Retinal pigment epithelial cell (primary cell): ENCODE measurements at regions not wholly inside any gene's neighbourhood (a gene's known extent, or its start where the extent isn't known, plus 50 kb on each side); places are given as distances from the start of the nearest gene placed in this dataset.

Source experiments
- DNase-seq: peaks from one replicate; pipeline ENCODE4 v3.0.0-alpha.2; 2010; ENCODE audit warnings: low read depth
- H3K4me3 ChIP-seq: 2 replicates; pipeline ENCODE4 v1.5.1; 2011; ENCODE audit warnings: mild to moderate bottlenecking, low read length, control low read depth, moderate library complexity
- CTCF ChIP-seq: conservative IDR thresholded peaks from 2 replicates; pipeline ENCODE4 v1.5.1; 2011; ENCODE audit warnings: low read depth, low read length, control low read depth, inconsistent platforms

GRCh38 chr4:38211885-38212284 is 251.7 kb downstream of the PTTG2 start:
- H3K4me3 ChIP-seq, result no peak overlapping the region
- DNase-seq, result no peak
- TF ChIP-seq CTCF, result no peak

GRCh38 chr4:38213083-38213805 is 253.0 kb downstream of the PTTG2 start:
- H3K4me3 ChIP-seq, result no peak overlapping the region
- TF ChIP-seq CTCF, result no peak
- no peak for DNase-seq

DNA sequence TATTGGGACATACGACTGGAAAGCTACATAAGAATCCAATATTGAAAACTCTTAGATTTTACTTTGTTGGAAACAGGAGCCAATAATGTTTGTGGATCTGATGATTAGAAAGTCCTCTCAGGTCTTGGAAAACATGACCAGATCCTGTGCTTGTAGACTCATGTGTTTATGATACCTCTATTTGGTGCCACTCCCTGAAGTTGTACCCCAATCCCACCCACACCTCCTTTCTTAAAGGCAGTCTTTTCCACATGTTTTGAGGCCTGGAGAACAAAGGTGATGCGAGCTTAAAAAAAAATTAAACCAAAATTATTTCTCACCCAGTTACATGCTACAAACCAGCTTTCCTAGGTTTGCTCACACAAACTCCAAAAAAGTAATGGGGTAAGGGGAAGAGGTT is 262.7 kb downstream of the PTTG2 start:
- no peak for DNase-seq
- H3K4me3 ChIP-seq, result no peak overlapping the region
- no peak for TF ChIP-seq CTCF

DNA sequence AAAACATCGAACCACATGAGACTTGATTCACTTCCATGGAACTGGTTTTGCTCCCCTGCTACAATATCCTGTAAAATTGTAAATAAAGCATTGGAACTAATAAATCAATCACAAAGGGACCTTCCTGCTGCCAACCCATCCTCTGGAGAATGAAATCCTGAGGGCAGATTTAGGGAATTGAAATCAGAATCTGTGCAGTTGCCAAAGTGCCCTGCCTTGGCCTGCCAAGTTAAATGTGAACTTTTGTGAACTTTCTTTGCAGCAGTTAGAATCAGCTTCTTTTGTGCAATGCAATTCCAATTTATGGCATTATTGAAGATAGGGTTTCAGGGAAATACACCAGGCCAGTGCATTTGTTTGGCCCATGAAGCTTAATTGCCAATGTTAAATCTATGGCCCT is 263.1 kb downstream of the PTTG2 start:
- TF ChIP-seq CTCF, result no peak
- DNase-seq, result no peak
- H3K4me3 ChIP-seq, result no peak overlapping the region

GRCh38 chr4:38223782-38224236 is 263.6 kb downstream of the PTTG2 start:
- no peak overlapping the region for H3K4me3 ChIP-seq
- no peak for TF ChIP-seq CTCF
- no peak for DNase-seq

DNA sequence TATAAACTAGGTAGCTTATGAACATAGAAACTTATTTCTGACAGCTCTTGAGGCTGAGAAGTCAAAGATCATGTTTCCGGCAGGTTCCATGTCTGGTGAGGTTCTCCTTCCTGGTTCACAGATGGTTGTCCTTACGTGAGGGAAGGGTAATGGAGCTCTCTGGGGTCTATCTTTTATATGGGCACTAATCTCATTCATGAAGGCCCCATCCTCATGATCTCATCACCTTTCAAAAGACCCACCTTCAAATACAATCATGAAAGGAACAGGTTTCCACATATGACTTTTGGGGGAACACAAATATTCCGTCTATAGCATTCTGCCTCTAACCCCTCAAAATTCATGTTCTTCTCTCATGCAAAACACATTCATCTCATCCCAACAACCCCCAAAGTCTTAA is 264.7 kb downstream of the PTTG2 start:
- H3K4me3 ChIP-seq, result no peak overlapping the region
- no peak for TF ChIP-seq CTCF
- DNase-seq, result no peak

- DNase-seq, result no peak
- H3K4me3 ChIP-seq, result no peak overlapping the region
- no peak for TF ChIP-seq CTCF
Observed at GRCh38 chr4:38226170-38226569, 266.0 kb downstream of the PTTG2 start.
